Endothelial cell of hepatic sinusoid (primary cell): ENCODE measurements at regions not wholly inside any gene's neighbourhood (a gene's known extent, or its start where the extent isn't known, plus 50 kb on each side); places are given as distances from the start of the nearest gene placed in this dataset.
"Not testable (repeated sequence)": the region's sequence is repeated elsewhere in the genome, so short reads cannot be mapped to it uniquely, and the experiment has no call there.

Experiments used
- in situ Hi-C: cut with HindIII; loops from 2 replicates; pipeline ENCODE4 v1.10.0; 2017; ENCODE audit warnings: low sequenced_read_pairs

- in situ Hi-C loops, result loop anchor here (5.0 kb wide), 1 partner anchor 59 kb away; no protein-coding TSS in a partner anchor
Observed at GRCh38 chr3:151675858-151676615, 57.7 kb upstream of the AADACL2 start.

GRCh38 chr3:151673974-151674373 is 59.8 kb upstream of the AADACL2 start:
- in situ Hi-C loops, result no loop called here

GRCh38 chr3:151667762-151668161 is 66.0 kb upstream of the AADACL2 start:
- in situ Hi-C loops, result not testable (repeated sequence)

- in situ Hi-C loops, result no loop called here
Observed at GRCh38 chr3:151660885-151661284, 72.8 kb upstream of the AADACL2 start.

- in situ Hi-C loops, result no loop called here
Observed at GRCh38 chr3:151644986-151645385, 88.7 kb upstream of the AADACL2 start.

GRCh38 chr3:151644020-151644620 is 89.6 kb upstream of the AADACL2 start:
- in situ Hi-C loops, result no loop called here

- in situ Hi-C loops, result no loop called here
Observed at GRCh38 chr3:151639418-151639740, 94.3 kb upstream of the AADACL2 start.

GRCh38 chr3:151638555-151639417 is 94.9 kb upstream of the AADACL2 start:
- in situ Hi-C loops, result no loop called here

GRCh38 chr3:151635905-151636304 is 97.8 kb upstream of the AADACL2 start:
- in situ Hi-C loops, result no loop called here

GRCh38 chr3:151631946-151632345 is 101.8 kb upstream of the AADACL2 start:
- in situ Hi-C loops, result no loop called here

- in situ Hi-C loops, result no loop called here
Observed at GRCh38 chr3:151630938-151631441, 102.7 kb upstream of the AADACL2 start.

GRCh38 chr3:151630035-151630434 is 103.7 kb upstream of the AADACL2 start:
- in situ Hi-C loops, result no loop called here

GRCh38 chr3:151625586-151625985 is 108.1 kb upstream of the AADACL2 start:
- in situ Hi-C loops, result no loop called here

- in situ Hi-C loops, result no loop called here
Observed at GRCh38 chr3:151625086-151625485, 108.6 kb upstream of the AADACL2 start.

- in situ Hi-C loops, result no loop called here
Observed at GRCh38 chr3:151620071-151620470, 113.7 kb upstream of the AADACL2 start.

- in situ Hi-C loops, result loop anchor here (5.0 kb wide), 1 partner anchor 62 kb away; no protein-coding TSS in a partner anchor
Observed at GRCh38 chr3:151615464-151615863, 118.3 kb upstream of the AADACL2 start.

GRCh38 chr3:151612115-151612514 is 121.6 kb upstream of the AADACL2 start:
- in situ Hi-C loops, result no loop called here

GRCh38 chr3:151611419-151611818 is 122.3 kb upstream of the AADACL2 start:
- in situ Hi-C loops, result no loop called here

- in situ Hi-C loops, result no loop called here
Observed at GRCh38 chr3:151609491-151609890, 124.2 kb upstream of the AADACL2 start.

GRCh38 chr3:151604891-151605290 is 128.8 kb upstream of the AADACL2 start:
- in situ Hi-C loops, result no loop called here

GRCh38 chr3:151600783-151601182 is 132.9 kb upstream of the AADACL2 start:
- in situ Hi-C loops, result no loop called here
